SU-DHL-6 (cell line): ENCODE measurements at regions not wholly inside any gene's neighbourhood (a gene's known extent, or its start where the extent isn't known, plus 50 kb on each side); places are given as distances from the start of the nearest gene placed in this dataset.

Source experiments
- H2AFZ ChIP-seq: fragments of 200-600 bp; sonication (generic); 2 replicates; pipeline ENCODE4 v1.6.1; 2014; ENCODE audit warnings: low read depth, mild to moderate bottlenecking, moderate library complexity, mixed read lengths, antibody characterized with exemption, low read length; ENCODE audit not compliant: severe bottlenecking
- H3F3A ChIP-seq: fragments of 200-600 bp; shearing (Covaris generic); 2 replicates; pipeline ENCODE4 v1.6.0; 2016; ENCODE audit warnings: antibody characterized with exemption, mild to moderate bottlenecking; ENCODE audit not compliant: insufficient read depth
- H3K27ac ChIP-seq: fragments of 200-600 bp; sonication (generic); 2 replicates; pipeline ENCODE4 v1.5.1; 2016; ENCODE audit warnings: low read depth, mild to moderate bottlenecking, low read length, moderate library complexity, mixed read lengths
- H3K27me3 ChIP-seq: fragments of 200-600 bp; sonication (generic), shearing (Covaris generic); 2 replicates; pipeline ENCODE4 v1.6.0; 2014; ENCODE audit warnings: mild to moderate bottlenecking, low read length
- H3K36me3 ChIP-seq: fragments of 200-600 bp; sonication (generic); 2 replicates; pipeline ENCODE4 v1.6.1; 2014; ENCODE audit warnings: mild to moderate bottlenecking, low read length, mixed read lengths
- H3K4me2 ChIP-seq: fragments of 300-600, 200-600 bp; shearing (Covaris generic), sonication (generic); 2 replicates; pipeline ENCODE4 v1.6.0; 2014; ENCODE audit warnings: low read length, low read depth, mild to moderate bottlenecking; ENCODE audit not compliant: poor library complexity, severe bottlenecking
- H3K4me3 ChIP-seq: fragments of 200-600 bp; sonication (generic); 2 replicates; pipeline ENCODE4 v1.5.1; 2014; ENCODE audit warnings: antibody characterized with exemption, low read length, mild to moderate bottlenecking, mixed read lengths; ENCODE audit not compliant: insufficient read depth, poor library complexity, severe bottlenecking
- H3K79me2 ChIP-seq: fragments of 200-600 bp; sonication (generic); 2 replicates; pipeline ENCODE4 v1.6.1; 2014; ENCODE audit warnings: mild to moderate bottlenecking, low read length, moderate library complexity; ENCODE audit not compliant: insufficient read depth
- H3K9ac ChIP-seq: fragments of 200-600 bp; sonication (generic); 2 replicates; pipeline ENCODE4 v1.7.0; 2014; ENCODE audit warnings: mild to moderate bottlenecking, low read length
- H3K9me2 ChIP-seq: fragments of 200-600 bp; sonication (generic); replicated peaks from 2 replicates; pipeline ENCODE4 v1.6.1; 2014; ENCODE audit warnings: low read length; ENCODE audit not compliant: insufficient read depth
- H3K9me3 ChIP-seq: fragments of 200-600 bp; sonication (generic); 2 replicates; pipeline ENCODE4 v1.6.1; 2014; ENCODE audit warnings: low read length, mixed read lengths; ENCODE audit not compliant: insufficient read depth
- H4K20me1 ChIP-seq: fragments of 200-600 bp; sonication (generic); 2 replicates; pipeline ENCODE4 v1.6.1; 2014; ENCODE audit warnings: low read depth, mild to moderate bottlenecking, antibody characterized with exemption, low read length, moderate library complexity, mixed read lengths
- EZH2phosphoT487 ChIP-seq: fragments of 200-600 bp; sonication (generic), shearing (Covaris generic); conservative IDR thresholded peaks from 2 replicates; pipeline ENCODE4 v1.6.1; 2018; ENCODE audit warnings: mild to moderate bottlenecking, antibody characterized with exemption, low read length, moderate library complexity, mixed read lengths
- TF ChIP-seq, protein P1 (sequence below): fragments of 200-600 bp; sonication (generic); IDR thresholded peaks from one replicate; pipeline ENCODE4 v1.5.1; 2017; ENCODE audit warnings: antibody characterized with exemption, mild to moderate bottlenecking, low read length, moderate library complexity; ENCODE audit not compliant: insufficient read depth, poor library complexity, severe bottlenecking

DNA sequence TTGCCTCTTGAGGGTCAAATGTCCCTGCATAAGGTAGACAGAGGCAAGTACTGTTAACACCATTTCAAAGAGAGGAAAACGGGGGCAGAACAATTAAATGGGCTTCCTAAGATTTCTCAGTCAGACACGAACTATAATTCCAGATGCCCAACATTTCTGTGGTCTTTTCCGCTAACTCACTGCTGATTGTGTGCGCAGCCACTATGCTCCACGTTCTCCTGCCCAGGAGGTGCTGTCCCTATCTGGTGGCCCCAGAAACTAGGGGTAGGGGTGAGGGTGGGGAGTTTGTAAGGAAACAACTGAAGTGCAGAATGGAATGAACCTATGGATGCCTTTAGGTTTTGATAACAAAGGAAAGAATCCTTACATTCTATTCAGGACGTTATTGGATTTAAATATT lies 86.1 kb upstream of the BACH2 start:
- Histone ChIP-seq H4K20me1 (no peaks in the 10 kb centered on the region), H3K4me3 (peak overlapping the region; percentile 42)

DNA sequence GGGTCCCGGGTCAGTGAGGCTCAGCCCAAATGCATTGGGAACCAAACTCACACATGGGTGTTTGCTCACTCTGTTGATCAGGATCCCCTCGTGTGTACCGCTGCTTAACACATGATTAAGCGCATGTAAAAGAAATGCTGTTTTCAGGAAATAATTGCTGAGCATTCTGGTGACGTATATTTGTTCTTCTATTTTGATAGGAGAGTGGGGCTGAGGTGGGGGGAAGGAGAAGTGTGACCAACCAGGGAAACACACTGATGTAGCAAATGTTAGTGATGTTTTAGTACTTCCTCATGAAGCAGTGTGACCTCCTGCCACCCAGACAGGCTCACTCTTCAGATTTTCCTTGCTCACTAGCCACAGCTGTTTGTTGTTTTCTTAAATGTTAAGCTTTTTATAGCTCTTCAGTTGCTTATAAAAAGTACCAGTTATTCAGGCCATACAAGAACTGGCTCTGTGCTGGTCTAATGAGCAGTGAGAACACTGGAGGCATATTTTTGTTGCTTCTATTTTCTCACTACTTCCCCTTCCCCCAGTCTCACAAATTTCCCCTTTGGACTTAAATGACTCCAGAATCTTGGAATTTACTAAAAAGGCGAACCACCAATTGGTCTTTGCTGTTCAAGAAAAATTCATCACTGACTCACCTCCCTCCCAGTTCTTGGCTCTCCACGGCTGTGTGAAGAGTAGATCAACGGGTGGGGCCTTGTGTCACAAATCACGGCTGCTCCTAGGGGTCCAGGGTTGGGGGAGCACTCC lies 79.2 kb upstream of the BACH2 start:
- Histone ChIP-seq H4K20me1 (no peaks in the 10 kb centered on the region), H3K9ac (peak overlapping the region; percentile 36), H3K27ac (peak overlapping the region; percentile 85), H3K9me2 (no peaks in the 10 kb centered on the region), H3K36me3 (no peaks in the 10 kb centered on the region), H2AFZ (no peak overlapping the region), H3K4me3 (peak overlapping the region; percentile 19), H3K9me3 (no peaks in the 10 kb centered on the region), H3K79me2 (no peaks in the 10 kb centered on the region), H3K27me3 (no peaks in the 10 kb centered on the region), H3K4me2 (peak overlapping the region; percentile 59), H3F3A (peaks cover 28% of the 10 kb centered on the region)
- TF ChIP-seq, protein P1, sequence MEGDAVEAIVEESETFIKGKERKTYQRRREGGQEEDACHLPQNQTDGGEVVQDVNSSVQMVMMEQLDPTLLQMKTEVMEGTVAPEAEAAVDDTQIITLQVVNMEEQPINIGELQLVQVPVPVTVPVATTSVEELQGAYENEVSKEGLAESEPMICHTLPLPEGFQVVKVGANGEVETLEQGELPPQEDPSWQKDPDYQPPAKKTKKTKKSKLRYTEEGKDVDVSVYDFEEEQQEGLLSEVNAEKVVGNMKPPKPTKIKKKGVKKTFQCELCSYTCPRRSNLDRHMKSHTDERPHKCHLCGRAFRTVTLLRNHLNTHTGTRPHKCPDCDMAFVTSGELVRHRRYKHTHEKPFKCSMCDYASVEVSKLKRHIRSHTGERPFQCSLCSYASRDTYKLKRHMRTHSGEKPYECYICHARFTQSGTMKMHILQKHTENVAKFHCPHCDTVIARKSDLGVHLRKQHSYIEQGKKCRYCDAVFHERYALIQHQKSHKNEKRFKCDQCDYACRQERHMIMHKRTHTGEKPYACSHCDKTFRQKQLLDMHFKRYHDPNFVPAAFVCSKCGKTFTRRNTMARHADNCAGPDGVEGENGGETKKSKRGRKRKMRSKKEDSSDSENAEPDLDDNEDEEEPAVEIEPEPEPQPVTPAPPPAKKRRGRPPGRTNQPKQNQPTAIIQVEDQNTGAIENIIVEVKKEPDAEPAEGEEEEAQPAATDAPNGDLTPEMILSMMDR, result no peak
- TF ChIP-seq EZH2phosphoT487, result no peak

More for the DNA sequence above, 86.1 kb upstream of the BACH2 start:
- Histone ChIP-seq H3K9me3 (no peaks in the 10 kb centered on the region), H2AFZ (peak overlapping the region; percentile 43), H3K4me2 (peak overlapping the region; percentile 80), H3K9ac (peak overlapping the region; percentile 41), H3K79me2 (no peaks in the 10 kb centered on the region), H3K36me3 (no peaks in the 10 kb centered on the region), H3K27me3 (no peaks in the 10 kb centered on the region), H3F3A (peaks cover 12% of the 10 kb centered on the region; the same call in 1 of the 2 replicates), H3K27ac (peak overlapping the region; percentile 82), H3K9me2 (no peaks in the 10 kb centered on the region)
- TF ChIP-seq EZH2phosphoT487, result no peak
- TF ChIP-seq, protein P1, result no peak

DNA sequence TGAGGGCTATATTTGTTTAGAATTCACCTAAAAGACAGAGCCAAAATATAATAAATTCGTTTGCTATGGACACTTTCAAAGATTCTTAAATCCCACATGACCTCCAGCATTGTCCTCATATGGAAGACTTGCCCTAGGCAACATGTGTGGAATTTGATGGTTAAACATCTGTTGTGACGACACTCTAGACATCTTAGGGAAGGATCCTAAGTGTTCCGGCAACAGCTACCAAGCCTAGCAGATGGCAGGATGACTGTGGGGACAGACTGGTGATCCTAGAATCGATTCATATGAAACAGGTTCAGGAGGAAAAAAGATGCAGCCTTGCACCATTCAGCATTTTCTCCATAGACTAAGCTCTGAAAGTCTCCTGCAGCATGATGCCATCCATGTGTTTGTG lies 77.6 kb upstream of the BACH2 start:
- peak overlapping the region; percentile 85 for H3K27ac ChIP-seq
- H3K27me3 ChIP-seq, result no peaks in the 10 kb centered on the region
- no peaks in the 10 kb centered on the region for H3K36me3 ChIP-seq
- H3F3A ChIP-seq, result peaks cover 28% of the 10 kb centered on the region
- no peak overlapping the region for H3K4me2 ChIP-seq
- H3K9me3 ChIP-seq, result no peaks in the 10 kb centered on the region
- no peaks in the 10 kb centered on the region for H3K9me2 ChIP-seq
- H3K79me2 ChIP-seq, result no peaks in the 10 kb centered on the region
- H2AFZ ChIP-seq, result no peak overlapping the region
- H3K4me3 ChIP-seq, result no peak overlapping the region
- no peak for TF ChIP-seq EZH2phosphoT487
- TF ChIP-seq, protein P1, result no peak
- H3K9ac ChIP-seq, result no peak overlapping the region
- no peaks in the 10 kb centered on the region for H4K20me1 ChIP-seq
